GM19035 (cell line): ENCODE measurements at regions not wholly inside any gene's neighbourhood (a gene's known extent, or its start where the extent isn't known, plus 50 kb on each side); places are given as distances from the start of the nearest gene placed in this dataset.

Source experiments
- ATAC-seq: cut with Tn5 transposase; IDR thresholded peaks from one replicate; pipeline ENCODE4 v1.9.1; 2021; ENCODE audit not compliant: unreplicated experiment

GRCh38 chr17:77320485-77321256 is 179.9 kb downstream of the SEC14L1 start:
- no peak for ATAC-seq

- ATAC-seq = no peak
These were observed 181.1 kb downstream of the SEC14L1 start for GRCh38 chr17:77321649-77322513.

DNA sequence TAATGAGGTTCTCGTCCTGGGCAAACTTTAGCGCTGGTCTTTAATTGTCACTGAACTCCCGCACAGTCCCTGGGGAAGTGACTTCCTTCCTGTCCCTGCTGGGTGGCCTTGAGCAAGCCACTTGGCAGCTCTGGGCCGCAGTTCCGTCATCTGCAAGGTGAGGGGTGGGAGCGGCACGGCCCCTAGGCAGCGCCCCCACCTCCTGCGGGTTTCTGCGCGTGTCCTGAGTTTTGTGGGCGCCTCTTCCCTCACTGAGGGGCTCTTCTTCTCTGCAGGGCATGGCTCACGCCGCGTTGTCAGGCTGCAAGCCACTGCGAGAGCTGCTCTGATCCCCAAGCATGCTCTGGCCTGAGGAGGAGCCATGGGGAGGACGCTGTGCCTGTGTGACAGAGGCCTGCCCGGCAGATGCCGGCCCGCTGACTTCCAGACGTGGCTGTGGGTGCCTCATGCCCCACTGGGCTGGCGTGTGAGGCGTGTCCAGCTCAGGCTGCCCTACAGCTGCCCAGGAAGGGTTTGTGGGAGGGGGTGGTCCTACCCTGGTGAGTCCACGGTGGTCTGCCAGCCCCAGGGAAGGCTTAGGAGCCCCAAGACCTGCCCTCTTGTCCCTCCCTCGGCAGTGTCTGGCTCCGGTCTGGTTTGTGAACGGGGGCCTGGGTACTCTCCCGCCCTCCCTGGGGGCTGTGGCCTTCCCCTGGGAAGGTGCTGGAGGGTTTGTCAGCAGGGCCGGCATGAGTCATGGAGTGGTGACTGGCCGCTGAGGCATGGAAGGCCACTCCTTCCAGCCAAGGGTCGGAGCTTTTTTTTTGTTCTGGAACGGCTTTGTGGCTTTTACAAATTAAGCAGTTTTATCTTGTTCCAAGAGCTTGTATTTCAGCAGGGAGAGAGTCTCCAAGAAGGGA is 182.0 kb downstream of the SEC14L1 start:
- ATAC-seq = no peak

GRCh38 chr17:77323413-77324171 is 182.8 kb downstream of the SEC14L1 start:
- ATAC-seq = no peak

DNA sequence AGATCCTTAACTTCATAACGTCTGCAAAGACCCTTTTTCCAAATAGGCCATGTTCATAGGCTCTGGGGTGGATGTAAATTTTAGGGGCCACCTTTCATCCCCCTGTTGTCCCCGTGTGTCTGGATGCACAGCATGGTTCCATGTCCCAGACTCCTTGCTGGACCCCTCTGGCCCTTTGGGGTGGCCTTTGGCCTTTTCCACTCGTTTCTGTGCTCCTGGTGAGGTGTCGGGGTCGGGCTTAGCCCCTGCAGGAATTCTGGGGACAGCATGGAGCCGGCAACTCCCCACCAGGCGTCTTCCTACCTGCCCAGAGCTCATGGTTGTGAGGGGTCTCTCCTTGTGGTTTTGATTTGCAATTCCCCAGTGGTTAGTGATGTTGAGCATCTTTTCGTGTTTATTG is 183.5 kb downstream of the SEC14L1 start:
- no peak for ATAC-seq

- peak; percentile 3 for ATAC-seq
These were observed 184.9 kb downstream of the SEC14L1 start for GRCh38 chr17:77325577-77326075.

- no peak for ATAC-seq
These were observed 185.4 kb downstream of the SEC14L1 start for GRCh38 chr17:77326076-77326591.

GRCh38 chr17:77326636-77327035 is 185.9 kb downstream of the SEC14L1 start:
- no peak for ATAC-seq

GRCh38 chr17:77327181-77327565 is 186.4 kb downstream of the SEC14L1 start:
- ATAC-seq = no peak

- ATAC-seq = no peak
These were observed 187.0 kb downstream of the SEC14L1 start for GRCh38 chr17:77327566-77328464.

DNA sequence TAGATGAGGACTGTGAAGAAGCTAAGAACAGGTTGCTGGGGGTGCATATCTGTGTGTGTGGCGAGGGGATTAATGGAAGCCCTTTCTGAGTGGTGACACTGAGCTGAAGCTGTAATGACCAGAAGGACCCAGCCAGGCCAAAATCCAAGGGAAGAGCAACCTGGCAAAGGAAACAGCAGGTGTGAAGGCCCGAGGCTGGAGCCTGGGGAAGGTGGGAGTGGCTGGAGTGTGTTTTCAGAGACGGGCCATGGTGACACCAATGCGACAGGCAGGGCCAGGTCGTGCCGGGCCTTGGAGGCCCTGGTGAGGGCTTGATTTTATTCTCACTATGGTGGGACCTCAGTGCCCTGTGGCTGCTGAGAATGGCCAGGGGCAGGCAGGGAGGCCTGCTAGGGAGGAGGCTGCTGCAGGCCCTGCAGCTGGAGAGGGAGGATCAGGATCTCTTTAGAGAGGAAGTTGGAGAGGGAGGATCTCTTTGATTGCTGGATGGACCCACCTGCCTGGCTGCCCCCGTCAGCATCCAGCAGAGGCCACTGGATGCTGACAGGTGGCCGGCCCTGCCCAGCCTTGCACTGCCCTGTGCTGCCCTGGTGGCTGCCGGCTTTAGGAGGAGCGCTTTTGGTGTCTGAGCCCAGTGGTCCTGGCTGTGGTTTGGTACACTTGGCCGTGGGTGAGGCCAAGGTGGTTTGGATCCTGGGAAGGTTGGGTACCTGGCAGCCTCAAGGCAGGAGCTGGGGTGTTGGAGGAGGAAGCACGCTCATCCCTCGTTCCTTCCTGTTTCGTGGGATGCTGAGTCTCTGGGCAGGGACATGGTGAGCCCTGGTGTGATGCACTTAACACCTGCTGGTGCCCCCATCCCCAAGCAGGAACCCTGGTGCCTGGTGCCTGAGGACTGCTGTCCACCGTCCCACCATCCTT is 188.3 kb downstream of the SEC14L1 start:
- no peak for ATAC-seq

DNA sequence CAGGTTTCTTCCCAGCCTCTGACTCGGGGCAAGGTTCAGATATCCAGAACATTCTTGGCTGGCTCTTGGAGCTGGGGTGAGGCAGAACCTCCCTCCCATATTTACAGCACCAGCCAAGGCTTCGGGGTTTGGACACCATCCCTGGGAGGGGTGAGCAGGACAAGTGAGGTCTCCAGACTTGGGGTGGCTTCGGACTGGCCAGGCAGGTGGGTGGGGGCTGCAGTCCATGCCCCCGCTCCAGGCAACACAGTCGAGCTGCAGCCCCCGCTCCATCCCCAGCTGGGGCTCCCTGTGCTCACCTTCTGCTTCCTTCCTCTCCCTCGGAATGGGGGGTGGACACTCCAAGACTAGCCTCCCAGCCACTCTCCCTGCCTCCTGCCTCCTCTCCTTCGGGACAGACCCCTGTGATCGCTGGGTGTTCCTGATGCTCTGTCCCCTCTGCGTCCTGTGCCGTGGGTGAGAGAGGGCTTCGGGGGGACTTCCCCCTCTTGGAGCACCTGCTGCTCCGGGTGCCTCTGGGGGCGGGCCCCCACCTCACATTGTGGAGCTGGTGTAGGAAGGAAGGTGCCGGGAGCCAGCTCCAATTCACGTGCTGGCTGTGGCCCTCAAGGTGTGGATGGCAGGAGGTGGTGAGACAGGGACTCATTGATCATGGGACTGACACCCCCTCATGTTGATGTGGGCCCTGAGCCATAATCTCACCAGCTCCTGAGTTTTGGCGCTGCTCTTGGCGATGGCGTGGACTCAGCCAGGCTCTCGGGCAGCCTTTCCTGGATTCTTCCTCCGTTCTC is 189.2 kb downstream of the SEC14L1 start:
- ATAC-seq = no peak

DNA sequence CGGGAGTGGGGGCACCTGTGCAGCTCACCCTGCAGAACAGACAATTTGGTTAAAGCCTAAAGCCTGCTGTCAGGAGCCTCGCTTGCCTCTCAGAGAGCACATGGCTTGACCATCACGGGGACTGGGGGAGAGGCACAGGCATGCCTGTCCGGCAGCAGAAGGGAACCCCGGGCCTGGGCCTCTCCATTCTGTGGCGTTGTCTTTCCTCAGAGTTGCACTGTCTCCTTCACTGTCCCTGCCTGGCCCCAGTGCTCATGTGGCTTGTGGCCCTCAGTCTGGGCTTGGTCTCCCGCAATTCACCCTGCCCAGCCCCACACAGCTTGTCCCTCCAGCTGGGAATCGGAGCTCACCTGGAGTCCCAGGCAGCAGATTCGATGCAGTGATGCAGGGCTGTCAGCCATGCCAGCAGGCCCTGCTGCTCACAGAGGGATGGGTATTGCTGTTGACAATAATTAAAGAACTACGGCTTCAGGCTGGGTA is 189.9 kb downstream of the SEC14L1 start:
- ATAC-seq = no peak

DNA sequence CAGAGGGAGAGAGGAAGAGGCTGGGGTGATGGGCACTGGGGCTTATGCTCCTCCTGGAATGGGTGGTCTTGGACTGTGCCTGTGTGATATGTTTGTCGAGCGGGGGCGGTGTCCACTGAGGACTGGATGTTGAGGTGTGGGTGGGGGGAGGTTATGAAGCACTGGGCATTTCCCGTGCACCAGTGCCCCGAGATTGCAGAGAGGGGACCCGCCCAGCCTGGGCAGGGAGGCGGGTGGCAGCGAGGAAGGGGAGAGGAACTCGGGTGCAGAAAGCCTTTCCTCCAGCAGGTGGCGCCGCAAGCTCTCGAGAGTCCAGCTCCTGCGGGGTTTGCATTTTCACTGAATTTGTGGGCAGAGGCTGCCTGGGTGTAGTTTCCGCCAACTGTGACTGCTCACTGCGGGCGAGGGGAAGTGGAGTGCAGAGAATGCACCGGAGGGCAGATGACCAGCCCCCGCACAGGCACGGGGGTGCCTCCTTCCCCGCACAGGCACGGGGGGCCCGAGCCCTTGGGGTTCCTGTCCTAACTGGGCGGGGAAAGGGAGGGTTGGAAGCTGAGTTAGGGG is 190.6 kb downstream of the SEC14L1 start:
- peak; percentile 76 for ATAC-seq

GRCh38 chr17:77332034-77332971 is 191.5 kb downstream of the SEC14L1 start:
- ATAC-seq = no peak
